HG03354 (cell line): ENCODE measurements at regions not wholly inside any gene's neighbourhood (a gene's known extent, or its start where the extent isn't known, plus 50 kb on each side); places are given as distances from the start of the nearest gene placed in this dataset.
"Not testable (repeated sequence)": the region's sequence is repeated elsewhere in the genome, so short reads cannot be mapped to it uniquely, and the experiment has no call there.

Experiments used
- ATAC-seq: cut with Tn5 transposase; IDR thresholded peaks from one replicate; pipeline ENCODE4 v1.9.1; 2021; ENCODE audit warnings: mild to moderate bottlenecking; ENCODE audit not compliant: unreplicated experiment, poor library complexity, severe bottlenecking

- no peak for ATAC-seq
These were observed 183.6 kb downstream of the UACA start for GRCh38 chr15:70579766-70580165.

- no peak for ATAC-seq
These were observed 185.2 kb downstream of the UACA start for GRCh38 chr15:70578196-70578595.

GRCh38 chr15:70576696-70577095 lies 186.7 kb downstream of the UACA start:
- no peak for ATAC-seq

DNA sequence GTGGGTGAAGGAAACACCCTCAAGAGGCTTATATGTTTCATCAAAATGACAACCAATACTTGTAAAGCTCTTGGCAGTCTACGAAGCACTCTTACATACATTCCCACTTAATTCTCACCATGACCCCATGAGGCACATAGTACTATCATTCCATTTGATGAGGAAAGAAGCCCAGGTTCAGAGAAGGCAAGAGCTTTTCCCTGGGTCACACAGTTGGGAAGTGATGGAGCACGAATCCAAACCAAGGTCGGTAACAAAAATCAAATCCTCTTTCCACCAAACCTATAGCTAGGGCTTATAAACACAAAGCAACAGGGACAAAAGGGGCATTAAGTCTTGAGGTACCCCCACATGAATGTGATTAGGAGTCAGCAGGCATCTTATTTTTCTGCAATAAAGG lies 187.1 kb downstream of the UACA start:
- ATAC-seq: no peak

GRCh38 chr15:70575231-70576226 lies 187.8 kb downstream of the UACA start:
- ATAC-seq: no peak

- not testable (repeated sequence) for ATAC-seq
These were observed 189.0 kb downstream of the UACA start for GRCh38 chr15:70574325-70574724.

DNA sequence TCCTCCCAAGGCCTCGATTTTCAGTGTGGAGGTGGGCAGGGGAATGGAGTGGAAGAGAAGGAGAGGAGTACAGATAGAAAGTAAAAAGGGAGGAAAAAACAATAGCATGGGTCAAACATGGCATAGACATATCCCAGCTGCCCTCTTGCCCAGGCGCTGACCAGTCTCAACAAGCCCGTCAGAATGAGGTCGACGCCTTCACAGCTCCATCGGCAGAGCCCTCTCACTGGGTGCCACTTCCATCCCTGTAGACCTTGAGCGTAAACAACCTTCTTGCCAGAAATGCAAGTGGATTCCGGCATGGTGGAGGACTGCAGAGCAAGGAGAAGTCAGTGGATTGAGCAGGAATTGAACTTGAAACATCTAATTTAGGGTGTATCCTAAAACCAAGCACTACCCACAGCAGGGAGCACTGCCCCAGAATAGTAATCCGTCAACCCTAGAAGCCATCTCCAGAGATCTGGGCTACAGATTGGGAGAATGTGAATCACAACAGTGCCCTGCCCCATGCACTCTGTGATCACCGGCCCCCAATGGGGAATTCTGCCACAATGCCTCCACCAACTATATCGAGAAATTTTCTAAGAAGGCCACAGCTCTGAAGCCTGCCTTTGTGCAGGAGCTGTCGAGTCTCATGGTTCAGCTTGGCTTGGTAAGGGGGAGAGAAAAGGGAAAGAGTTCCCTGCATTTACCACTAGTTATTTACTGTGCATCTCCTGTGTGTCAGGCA lies 190.1 kb downstream of the UACA start:
- no peak for ATAC-seq

DNA sequence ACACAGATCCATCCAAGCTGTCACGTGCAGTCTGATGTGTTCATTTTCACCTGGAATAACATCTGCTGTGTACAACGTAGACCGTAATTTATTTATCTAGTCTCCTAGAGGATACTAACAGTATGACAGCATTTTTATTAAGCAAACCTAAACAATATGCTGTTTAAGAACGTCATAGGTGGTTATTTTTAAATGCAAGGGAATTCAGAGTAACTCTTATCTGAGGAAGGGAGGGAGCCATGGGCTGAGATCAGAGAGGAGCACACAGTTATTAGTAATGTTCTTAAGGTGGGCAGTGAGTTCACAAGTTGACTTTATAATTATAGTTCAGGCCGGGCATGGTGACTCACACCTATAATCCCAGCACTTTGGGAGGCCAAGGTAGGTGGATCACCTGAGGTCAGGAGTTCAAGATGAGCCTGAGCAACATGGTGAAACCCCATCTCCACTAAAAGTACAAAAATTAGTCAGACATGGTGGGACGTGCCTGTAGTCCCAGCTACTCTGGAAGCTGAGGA lies 193.6 kb downstream of the UACA start:
- no peak for ATAC-seq

DNA sequence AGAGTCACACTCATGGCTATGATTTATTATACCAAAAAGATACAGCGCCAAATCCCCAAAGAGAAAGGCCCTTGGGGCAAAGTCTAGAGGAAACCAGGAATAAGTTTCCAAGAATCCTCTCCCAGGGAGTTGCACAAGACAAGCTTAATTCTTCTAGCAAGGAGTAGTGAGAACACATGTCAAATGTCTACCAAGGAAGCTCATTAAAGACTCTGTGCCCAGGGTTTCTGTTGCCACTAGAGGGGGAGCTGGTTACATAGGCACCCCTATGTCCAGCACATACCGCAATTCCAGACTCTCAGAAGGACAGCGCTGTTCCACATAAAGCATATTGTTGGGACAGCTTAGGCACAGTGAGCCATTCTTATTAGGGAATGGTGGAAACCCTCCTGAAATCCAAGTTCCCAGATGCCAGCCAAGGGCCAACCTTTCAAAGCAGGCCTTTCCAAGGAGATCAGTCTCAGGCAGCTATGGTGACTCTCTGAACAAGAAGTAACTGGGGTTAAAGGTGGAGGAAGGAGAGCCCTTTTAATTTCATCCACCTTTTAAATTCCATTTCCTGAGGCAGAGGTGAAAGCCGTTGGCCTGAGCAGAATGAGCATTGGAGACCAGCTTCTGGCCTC lies 194.2 kb downstream of the UACA start:
- no peak for ATAC-seq

DNA sequence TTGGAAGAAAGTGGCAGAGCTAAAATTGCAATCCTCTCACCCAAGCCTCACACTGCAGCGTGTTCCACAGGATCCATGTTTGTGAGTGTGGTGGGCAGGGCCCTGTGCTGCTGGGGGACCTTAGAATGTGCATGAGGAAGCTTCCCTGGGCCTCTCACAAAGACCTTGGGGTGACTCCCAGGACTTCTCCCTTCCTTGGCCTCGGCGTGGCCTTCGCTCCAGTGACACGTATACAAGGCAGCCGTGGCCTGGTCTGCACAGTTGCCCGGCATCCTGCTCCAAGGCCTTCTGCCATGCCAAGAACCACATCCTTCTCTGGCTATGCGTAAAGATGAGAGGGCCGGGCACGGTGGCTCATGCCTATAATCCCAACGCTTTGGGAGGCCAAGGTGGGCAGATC lies 196.4 kb downstream of the UACA start:
- ATAC-seq: no peak

GRCh38 chr15:70566047-70566835 lies 197.1 kb downstream of the UACA start:
- no peak for ATAC-seq

- ATAC-seq: no peak
These were observed 199.7 kb downstream of the UACA start for GRCh38 chr15:70563561-70564095.

GRCh38 chr15:70562906-70563305 lies 200.5 kb downstream of the UACA start:
- ATAC-seq: no peak

GRCh38 chr15:70561885-70562284 lies 201.5 kb downstream of the UACA start:
- no peak for ATAC-seq

DNA sequence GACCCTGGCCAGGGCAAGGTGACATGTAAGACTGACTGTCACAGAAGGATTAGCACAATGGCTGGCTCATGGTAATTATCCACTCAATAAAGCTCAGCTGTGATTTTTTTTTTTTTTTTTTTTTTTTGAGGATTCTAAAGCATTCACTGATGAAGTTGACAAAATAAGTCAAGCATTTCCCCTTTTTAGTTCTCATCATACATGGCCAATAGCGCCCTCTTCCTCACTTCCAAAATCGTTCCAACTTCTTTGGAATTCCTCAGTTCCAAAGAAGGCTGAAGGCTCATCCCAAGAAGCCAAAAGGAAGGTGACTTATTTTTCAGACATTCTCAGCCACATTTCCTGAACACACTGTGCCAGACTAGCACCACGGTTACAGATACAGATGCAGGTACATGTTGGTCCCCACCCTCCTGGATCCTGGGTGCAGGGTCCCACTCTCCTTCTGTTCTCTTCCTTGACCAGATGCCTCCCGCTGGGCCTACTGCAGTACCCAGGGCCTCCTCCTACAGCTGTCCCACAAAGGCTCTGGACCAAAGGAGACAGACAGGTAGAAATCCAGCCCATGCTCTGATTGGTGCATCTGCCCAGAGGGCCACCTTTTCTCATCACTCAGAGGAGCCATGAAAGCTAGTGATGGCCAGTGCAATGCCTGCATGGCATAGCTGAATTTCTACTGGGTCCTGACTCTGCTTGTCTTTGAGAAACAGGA lies 202.6 kb downstream of the UACA start:
- no peak for ATAC-seq

- no peak for ATAC-seq
These were observed 203.8 kb downstream of the UACA start for GRCh38 chr15:70559265-70560239.

- no peak for ATAC-seq
These were observed 204.7 kb downstream of the UACA start for GRCh38 chr15:70558406-70559264.
